GM19372 (cell line): ENCODE measurements at regions not wholly inside any gene's neighbourhood (a gene's known extent, or its start where the extent isn't known, plus 50 kb on each side); places are given as distances from the start of the nearest gene placed in this dataset.
"Not testable (repeated sequence)": the region's sequence is repeated elsewhere in the genome, so short reads cannot be mapped to it uniquely, and the experiment has no call there.

Experiments
- ATAC-seq: cut with Tn5 transposase; IDR thresholded peaks from one replicate; pipeline ENCODE4 v1.9.1; 2021; ENCODE audit warnings: mild to moderate bottlenecking, low read depth, moderate library complexity; ENCODE audit not compliant: unreplicated experiment

DNA sequence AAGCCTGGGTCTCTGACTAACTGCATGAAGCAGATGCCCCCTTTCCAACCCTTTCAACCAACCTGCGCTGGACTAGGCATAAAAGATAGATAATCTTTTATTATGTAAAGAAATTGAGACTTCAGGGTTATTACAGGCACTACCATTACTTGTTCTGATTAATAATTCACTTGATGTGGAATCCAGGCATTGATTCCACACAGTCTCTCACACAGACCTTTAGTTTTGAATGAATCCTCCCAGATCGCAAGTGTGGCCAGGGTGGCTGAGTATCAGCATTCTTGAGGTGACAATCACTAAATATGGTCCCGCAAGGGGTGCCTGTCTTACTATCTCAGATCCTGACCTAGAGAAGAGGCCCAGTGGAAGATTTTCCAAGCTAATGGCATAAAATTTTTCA, 368.9 kb upstream of the ONECUT1 start:
- no peak for ATAC-seq

DNA sequence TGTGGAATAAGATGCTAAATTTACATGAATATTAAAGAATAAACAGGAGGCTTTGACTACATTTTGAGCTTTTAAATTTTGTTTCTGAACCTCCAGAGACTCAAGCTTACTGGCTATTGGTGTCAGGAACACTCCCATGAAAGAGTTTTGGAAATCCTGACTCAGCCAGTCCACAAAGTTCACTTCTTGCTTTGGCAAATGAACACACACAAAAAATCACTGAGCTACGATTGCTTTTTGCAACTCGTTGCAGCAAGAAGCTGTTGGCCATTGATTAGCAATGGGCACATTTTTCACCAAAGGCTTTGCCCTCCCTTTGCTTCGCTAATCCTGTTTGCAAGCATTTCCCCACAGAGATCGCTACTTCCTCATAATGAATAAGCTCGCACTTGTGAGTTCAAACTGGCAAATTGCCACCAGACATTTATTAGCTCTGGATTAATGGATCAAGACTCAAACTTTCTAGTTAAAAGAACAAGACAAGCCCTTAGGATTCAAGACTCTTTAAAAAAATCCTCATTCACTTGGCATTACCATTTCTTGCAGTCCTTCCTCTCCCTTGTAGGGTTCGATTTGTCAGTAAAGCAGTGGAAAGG, 343.2 kb upstream of the ONECUT1 start:
- no peak for ATAC-seq

DNA sequence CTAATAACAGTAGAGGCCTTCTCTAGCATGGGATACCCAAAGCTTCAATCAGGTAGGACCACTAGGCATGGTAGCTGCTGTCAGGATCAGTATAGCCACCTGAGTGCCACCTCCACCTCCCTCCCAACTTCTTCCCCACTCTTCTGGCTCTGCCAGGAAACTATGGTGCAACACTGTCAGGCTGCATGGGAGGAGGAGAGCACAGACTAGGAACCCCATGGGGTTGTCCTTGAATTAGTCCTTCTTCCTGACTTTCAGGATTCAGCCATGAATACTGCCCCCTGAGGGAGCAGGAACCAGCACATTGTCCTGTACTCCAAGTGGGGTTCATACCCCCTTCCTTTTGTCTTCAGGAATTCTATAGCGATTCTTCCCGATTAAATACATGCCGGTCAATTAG, 340.8 kb upstream of the ONECUT1 start:
- no peak for ATAC-seq

GRCh38 chr15:53129121-53129904, 339.2 kb upstream of the ONECUT1 start:
- ATAC-seq = no peak

DNA sequence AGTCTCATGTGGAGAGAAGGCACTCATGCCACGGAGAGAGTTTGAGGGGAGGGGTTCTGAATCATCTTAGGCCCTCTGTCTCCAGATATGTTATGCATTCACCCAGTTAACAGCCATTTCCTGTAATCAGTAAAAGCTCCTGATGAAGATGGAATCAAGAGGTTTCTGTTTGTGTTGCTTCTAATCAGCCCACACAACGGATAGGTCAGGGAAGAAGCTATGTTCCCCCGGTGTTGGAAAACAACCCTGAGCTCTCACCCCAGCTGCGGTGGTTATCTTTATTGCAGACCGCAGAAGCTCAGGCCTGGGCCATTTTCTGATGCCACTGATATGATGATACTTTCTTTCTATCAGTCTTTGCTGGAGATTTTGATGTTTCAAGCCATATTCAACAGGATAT, 338.5 kb upstream of the ONECUT1 start:
- no peak for ATAC-seq

DNA sequence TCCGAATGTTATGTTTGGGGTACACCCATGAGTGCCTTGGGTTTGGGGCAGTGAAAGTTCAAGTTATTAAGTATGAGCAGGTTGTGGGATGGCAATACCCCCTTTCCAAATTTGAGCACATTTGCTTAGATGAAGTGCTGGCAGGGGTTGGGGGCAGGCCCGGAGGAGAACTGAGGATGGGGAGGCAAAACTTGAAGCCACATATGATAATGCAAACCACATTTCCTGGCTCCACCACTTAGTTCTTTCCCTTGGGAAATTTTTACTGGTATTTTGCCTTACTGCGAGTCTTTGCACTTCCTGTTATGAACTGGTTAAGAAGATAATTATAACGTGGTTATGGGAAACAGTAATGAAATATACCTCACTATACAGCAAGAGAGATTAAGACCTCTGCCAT, 336.0 kb upstream of the ONECUT1 start:
- ATAC-seq = no peak

DNA sequence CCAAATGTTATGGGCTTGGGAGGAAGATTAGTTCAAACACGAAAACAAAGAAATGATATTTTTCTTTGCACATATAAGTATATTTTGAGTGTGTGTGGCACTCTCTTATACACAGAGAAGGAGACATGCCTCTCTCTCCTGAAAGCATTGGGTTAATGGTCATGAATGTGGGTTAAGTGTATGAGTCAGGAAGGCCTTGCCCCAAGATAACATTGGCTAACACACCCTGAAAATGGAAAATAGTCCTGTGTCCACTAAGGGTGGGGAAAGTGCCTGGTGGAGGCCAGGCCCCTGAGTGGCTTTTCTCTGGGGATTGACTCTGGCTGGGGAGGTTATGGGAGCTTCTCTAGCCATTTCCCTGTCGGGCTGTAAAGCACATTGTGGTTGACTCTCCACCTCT, 332.7 kb upstream of the ONECUT1 start:
- no peak for ATAC-seq

- not testable (repeated sequence) for ATAC-seq
Measured at GRCh38 chr15:53116915-53117314, 326.8 kb upstream of the ONECUT1 start.

DNA sequence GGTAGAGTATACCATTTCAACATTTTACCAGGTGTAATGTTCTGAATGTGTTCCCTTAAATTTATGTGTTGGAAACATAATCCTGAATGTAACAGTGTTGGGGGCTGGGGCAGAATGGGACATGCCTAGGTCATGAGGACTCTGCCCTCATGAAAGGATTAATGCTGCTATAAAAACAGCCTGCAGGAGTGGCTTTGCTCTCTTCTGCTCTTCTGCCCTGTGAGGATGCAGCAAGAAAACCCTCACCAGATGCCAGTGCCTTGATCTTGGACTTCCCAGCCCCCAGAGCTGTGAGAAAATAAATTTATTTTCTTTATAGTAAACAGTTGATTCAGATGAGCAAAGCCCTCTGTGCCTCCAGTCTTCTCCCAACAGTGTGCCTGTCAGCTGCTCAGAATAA, 326.0 kb upstream of the ONECUT1 start:
- no peak for ATAC-seq

DNA sequence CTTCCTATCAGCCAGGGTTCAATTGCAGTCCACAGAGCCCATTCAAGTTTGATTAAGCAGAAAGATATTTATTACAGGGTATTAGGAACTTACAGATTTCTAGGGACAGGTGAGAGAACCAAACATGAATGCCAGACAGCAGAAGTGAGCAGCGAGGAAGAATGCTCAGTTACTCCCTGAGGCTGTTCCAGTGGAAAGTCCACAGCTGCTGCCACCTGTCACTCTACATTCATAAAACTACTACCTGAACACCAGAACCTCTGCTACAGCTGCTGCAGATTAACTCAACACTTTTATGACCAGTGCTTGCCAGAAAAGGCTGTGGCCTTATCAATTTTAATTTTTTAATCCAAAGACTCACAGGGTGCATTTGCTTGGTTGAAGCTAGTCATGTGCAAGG, 325.4 kb upstream of the ONECUT1 start:
- no peak for ATAC-seq

DNA sequence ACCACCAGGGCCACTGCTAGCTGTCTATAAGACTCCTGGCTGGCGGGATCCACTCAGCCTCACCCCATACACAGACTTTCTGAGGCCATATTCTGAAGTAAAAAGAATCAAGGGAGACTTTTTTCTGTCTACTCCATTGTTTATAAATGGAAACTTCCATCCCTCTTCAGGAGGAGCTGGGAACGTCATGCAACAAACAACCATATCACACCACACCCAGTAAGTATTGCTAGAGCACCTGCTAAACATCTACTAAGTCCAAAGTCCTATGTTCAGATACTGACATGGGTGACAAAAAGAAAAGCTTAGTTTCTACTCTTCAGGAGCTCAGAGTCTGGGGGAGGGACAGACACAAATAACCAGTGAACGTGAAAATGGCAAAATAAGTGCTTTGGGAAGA, 324.8 kb upstream of the ONECUT1 start:
- no peak for ATAC-seq

DNA sequence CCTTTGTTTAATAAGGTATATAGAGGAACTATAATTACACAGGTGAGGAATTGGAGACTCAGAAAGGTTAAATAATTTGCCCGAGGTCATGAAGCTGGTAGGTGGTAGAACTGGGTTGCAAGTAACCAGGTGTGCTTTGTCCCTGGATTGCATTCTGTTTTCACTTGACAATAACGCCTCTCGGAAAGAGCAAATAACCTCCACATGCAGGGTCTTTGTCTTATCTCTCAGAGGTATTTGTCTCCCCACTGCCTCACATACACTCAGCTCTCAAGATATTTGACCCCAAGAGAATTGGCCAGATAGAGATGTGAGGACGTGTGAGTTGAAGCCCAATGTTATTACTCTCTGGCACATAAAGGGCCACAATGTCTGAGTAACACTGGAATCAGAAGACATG, 320.9 kb upstream of the ONECUT1 start:
- ATAC-seq = no peak

- no peak for ATAC-seq
Measured at GRCh38 chr15:53108319-53108718, 318.2 kb upstream of the ONECUT1 start.

DNA sequence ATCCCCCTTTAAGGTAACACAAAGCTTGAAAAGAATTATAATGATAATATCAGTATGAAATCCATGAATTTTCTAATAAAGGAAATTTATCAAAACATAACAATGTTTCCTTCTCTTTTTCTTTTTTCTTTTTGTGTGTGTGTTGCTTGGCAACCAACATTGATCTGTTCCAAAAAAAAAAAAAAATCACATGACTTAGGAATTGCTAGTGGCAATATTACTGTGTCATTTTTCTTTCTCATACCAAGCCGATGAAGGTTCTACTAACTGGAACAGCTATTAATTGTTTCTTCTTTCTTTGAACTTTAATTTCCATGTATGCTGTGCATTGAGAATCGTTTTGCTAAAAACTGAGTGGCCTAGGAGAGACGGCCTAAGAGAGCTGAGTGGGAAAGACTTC, 317.7 kb upstream of the ONECUT1 start:
- no peak for ATAC-seq

GRCh38 chr15:53106505-53107286, 316.6 kb upstream of the ONECUT1 start:
- ATAC-seq = no peak

GRCh38 chr15:53102483-53102882, 312.3 kb upstream of the ONECUT1 start:
- ATAC-seq = no peak

DNA sequence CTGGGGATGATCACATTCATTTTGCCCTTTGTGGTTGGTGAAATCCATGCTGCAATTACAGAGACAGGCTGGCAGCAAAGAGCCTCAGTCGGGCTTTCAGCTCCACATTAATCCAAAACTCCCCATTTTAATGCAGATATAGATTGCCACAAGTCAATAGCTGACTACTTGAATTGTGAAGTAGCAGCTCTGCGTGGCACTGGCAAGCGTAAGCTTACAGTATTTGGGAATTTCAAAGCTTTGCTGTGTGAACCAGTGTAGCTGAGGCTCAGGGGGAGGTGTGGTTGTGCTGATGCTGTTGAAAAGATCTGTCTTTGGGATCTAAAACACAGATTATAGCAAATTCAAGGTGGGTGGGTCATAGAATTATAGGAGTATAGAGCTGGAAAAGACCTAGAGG, 290.3 kb upstream of the ONECUT1 start:
- no peak for ATAC-seq

- no peak for ATAC-seq
Measured at GRCh38 chr15:53074221-53074620, 284.1 kb upstream of the ONECUT1 start.

DNA sequence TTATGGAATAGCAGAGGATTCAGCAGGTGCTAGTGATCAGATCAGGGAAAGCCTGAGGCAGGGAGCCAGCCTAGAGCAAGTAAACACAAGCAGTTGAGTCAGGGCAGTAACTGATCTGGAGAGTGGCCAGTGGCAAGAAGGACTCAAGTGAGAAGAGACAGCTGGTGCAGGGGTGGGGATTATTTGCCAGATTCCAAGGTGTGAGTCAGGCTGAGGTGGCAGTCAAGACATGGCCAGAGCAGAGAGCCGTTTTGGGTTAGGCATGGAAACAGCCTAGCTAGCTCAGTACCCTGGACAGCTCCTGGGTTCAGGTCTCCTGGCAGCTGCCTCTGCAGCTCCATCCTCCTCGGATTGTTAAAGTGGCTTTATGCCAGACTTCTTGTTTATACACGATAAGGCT, 281.9 kb upstream of the ONECUT1 start:
- ATAC-seq = no peak

GRCh38 chr15:53068636-53069035, 278.5 kb upstream of the ONECUT1 start:
- ATAC-seq = no peak

DNA sequence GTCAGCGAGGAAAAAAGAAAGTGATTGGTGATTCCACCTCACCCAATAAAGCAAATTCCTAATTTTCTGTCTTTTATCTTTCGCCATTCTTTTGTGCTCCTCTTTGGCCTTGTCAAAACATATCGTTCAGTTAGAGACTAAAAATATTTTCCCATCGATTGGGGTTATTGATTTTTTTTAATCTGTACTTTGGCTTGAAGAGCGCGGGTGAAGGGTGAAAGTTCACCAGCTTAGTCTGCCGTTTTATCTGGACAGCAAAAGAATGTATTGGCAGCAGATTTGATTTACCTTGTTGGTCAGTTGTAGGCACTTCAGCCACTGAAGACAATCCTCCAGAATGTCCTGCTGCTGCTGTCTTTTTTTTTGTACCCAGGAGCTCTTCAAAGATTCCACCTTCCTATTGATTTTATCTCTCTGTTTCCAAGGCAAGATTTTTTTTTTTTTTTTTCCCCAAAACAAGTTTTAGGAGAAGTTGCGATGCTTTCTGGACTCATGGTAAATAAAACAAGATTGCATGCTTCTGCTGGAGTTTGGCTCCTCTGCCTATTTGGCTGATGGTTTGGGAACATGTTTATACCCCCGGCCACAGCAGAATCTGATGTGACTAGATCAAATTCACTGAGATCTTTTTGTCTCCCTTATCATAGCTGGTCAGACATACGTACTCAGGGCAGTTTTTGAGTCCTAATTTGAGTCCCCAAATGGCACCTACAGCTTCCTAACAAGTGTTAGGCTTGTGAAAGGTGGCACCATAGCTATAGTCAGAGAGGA, 269.3 kb upstream of the ONECUT1 start:
- no peak for ATAC-seq
